ENCODE measurements at regions not wholly inside any gene's neighbourhood (a gene's known extent, or its start where the extent isn't known, plus 50 kb on each side); places are given as distances from the start of the nearest gene placed in this dataset.

DNA sequence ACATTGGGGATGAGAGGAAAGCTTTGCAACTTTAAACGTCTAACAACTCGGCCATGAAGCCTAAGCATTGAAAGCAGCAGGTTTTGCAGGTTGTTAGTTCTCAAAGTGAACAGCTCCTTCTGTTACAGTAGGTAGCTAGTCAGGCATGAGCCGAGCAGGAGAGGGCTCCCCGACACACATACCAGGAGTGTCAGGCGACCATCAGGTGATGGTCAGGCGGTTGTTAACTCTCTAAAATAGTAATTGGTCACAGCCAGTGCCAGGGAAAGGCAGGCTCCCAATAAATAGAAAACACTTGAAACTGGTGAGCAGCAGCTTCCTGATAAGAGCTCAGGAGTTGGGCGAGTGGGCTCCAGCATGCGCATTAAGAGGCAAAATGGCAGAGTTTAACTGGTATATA is 53.5 kb upstream of the DAPL1 start:
- TF ChIP-seq, protein P1, sequence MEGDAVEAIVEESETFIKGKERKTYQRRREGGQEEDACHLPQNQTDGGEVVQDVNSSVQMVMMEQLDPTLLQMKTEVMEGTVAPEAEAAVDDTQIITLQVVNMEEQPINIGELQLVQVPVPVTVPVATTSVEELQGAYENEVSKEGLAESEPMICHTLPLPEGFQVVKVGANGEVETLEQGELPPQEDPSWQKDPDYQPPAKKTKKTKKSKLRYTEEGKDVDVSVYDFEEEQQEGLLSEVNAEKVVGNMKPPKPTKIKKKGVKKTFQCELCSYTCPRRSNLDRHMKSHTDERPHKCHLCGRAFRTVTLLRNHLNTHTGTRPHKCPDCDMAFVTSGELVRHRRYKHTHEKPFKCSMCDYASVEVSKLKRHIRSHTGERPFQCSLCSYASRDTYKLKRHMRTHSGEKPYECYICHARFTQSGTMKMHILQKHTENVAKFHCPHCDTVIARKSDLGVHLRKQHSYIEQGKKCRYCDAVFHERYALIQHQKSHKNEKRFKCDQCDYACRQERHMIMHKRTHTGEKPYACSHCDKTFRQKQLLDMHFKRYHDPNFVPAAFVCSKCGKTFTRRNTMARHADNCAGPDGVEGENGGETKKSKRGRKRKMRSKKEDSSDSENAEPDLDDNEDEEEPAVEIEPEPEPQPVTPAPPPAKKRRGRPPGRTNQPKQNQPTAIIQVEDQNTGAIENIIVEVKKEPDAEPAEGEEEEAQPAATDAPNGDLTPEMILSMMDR (IDR thresholded peaks at IDR 0.05; ENCODE audit: low read depth, low read length) = no peak
- no peak for TF ChIP-seq EZH2phosphoT487 (IDR thresholded peaks at IDR 0.05; ENCODE audit: low read depth)
